ENCODE measurements at regions not wholly inside any gene's neighbourhood (a gene's known extent, or its start where the extent isn't known, plus 50 kb on each side); places are given as distances from the start of the nearest gene placed in this dataset.

GRCh38 chr2:136539355-136539754 lies 226.0 kb upstream of the THSD7B start (continued):
- no peak for TF ChIP-seq ELK1 (CRISPR knock-in tag; IDR thresholded peaks at IDR 0.05)
- TF ChIP-seq ZNF384 (IDR thresholded peaks at IDR 0.05; ENCODE audit: low read depth, low read length) = no peak
- TF ChIP-seq ARNT (IDR thresholded peaks at IDR 0.05) = no peak

- POLR2A ChIA-PET = no interaction called here
- TF ChIP-seq MEF2A (IDR thresholded peaks at IDR 0.05; ENCODE audit: control insufficient read depth, low read depth, low read length) (no peak), HMGXB4 (CRISPR knock-in tag; IDR thresholded peaks at IDR 0.05) (no peak), MAFG (tag; conservative IDR thresholded peaks at IDR 0.05) (no peak), SRF (CRISPR knock-in tag; IDR thresholded peaks at IDR 0.05) (no peak)
Observed at GRCh38 chr2:136538489-136538888, 226.9 kb upstream of the THSD7B start.

More at GRCh38 chr2:136538489-136538888, 226.9 kb upstream of the THSD7B start:
- Histone ChIP-seq H3K9me3 (replicated peaks; ENCODE audit: control insufficient read depth, insufficient read depth, low read depth, low read length) (no peaks in the 10 kb centered on the region), H3K9me1 (ENCODE audit: control insufficient read depth, insufficient read depth, low read length) (no peaks in the 10 kb centered on the region), H4K20me1 (replicated peaks; ENCODE audit: control insufficient read depth, insufficient read depth, low read length) (no peaks in the 10 kb centered on the region), H3K27me3 (ENCODE audit: control insufficient read depth in 2 of 2, insufficient read depth in 2 of 2, low read length in 2 of 2) (no peaks in the 10 kb centered on the region), H3K4me2 (ENCODE audit: insufficient read depth, low read length) (no peak overlapping the region), H3K36me3 (ENCODE audit: control insufficient read depth, insufficient read depth, low read length) (no peaks in the 10 kb centered on the region), H3K79me2 (ENCODE audit: control insufficient read depth, insufficient read depth, low read length) (no peaks in the 10 kb centered on the region), H3K27ac (ENCODE audit: extremely low read depth, low read depth, low read length) (no peak overlapping the region), H2AFZ (ENCODE audit: low read depth, low read length) (no peak overlapping the region), H3K9ac (ENCODE audit: insufficient read depth in 1 of 2, low read depth in 2 of 2, low read length in 2 of 2) (no peak overlapping the region), H3K4me3 (no peak overlapping the region), H3K4me1 (replicated peaks in 1 of 2; ENCODE audit: control insufficient read depth in 2 of 2, insufficient read depth in 2 of 2, low read length in 2 of 2) (no peaks in the 10 kb centered on the region)
- CTCF ChIA-PET (ENCODE audit: low intra/inter-chr PET ratio) = no interaction called here
- DNase-seq (ENCODE audit: extremely low read depth in 1 of 4, low spot score in 3 of 4) = no peak
- no TSS peak for BruUV-seq (replicated peaks)
- in situ Hi-C loops (cut with MboI) (no loop called here), intact Hi-C loops (cut with micrococcal nuclease) (no loop called here)
- WGBS (ENCODE audit: insufficient coverage, low coverage, missing lambda C conversion rate) = 0% methylated on average over 4 of the region's 4 CpGs
- no peak for FAIRE-seq
- no peak for ATAC-seq
